ENCODE measurements at regions not wholly inside any gene's neighbourhood (a gene's known extent, or its start where the extent isn't known, plus 50 kb on each side); places are given as distances from the start of the nearest gene placed in this dataset.

- POLR2A ChIA-PET = no interaction called here
These were observed 101.4 kb upstream of the PIK3CG start for GRCh38 chr7:106763717-106764116.

GRCh38 chr7:106765727-106766355 is 99.2 kb upstream of the PIK3CG start:
- DNase-seq (ENCODE audit: unreplicated experiment) = no peak
- no peak for TF ChIP-seq CTCF (IDR thresholded peaks at IDR 0.05; ENCODE audit: unreplicated experiment)

More at GRCh38 chr7:106763717-106764116, 101.4 kb upstream of the PIK3CG start:
- Mint-ChIP-seq H3K4me3 (ENCODE audit: unreplicated experiment) (no peak overlapping the region), H3K27me3 (ENCODE audit: insufficient read depth, unreplicated experiment) (no peaks in the 10 kb centered on the region), H3K36me3 (ENCODE audit: insufficient read depth, unreplicated experiment) (no peaks in the 10 kb centered on the region), H3K4me1 (ENCODE audit: insufficient read depth, unreplicated experiment) (peaks cover 6% of the 10 kb centered on the region), H3K27ac (ENCODE audit: low read depth, unreplicated experiment) (no peak overlapping the region), H3K9me3 (ENCODE audit: unreplicated experiment) (no peaks in the 10 kb centered on the region)
- DNase-seq (ENCODE audit: unreplicated experiment) = no peak
- CTCF ChIA-PET = interaction anchor here (1.5 kb wide), 1 partner anchor 10 kb away, joined by 5 read pairs; no protein-coding TSS in a partner anchor
- intact Hi-C loops (cut with micrococcal nuclease) = no loop called here
- TF ChIP-seq CTCF (IDR thresholded peaks at IDR 0.05; ENCODE audit: unreplicated experiment) = no peak
- no TSS peak for BruUV-seq (replicated peaks)

GRCh38 chr7:106766551-106766950 is 98.5 kb upstream of the PIK3CG start:
- POLR2A ChIA-PET = no interaction called here
- no peak overlapping the region for H3K4me3 Mint-ChIP-seq (ENCODE audit: unreplicated experiment)

More at GRCh38 chr7:106765727-106766355, 99.2 kb upstream of the PIK3CG start:
- CTCF ChIA-PET = interaction anchor here (0.5 to 1.0 kb wide), 8 partner anchors 11 to 889 kb away, joined by 3 to 4 read pairs (median 3); partner anchors contain the start of gene CCDC71L
- H3K27ac Mint-ChIP-seq (ENCODE audit: low read depth, unreplicated experiment) = no peak overlapping the region
- POLR2A ChIA-PET = no interaction called here
- H3K9me3 Mint-ChIP-seq (ENCODE audit: unreplicated experiment) = no peaks in the 10 kb centered on the region
- H3K27me3 Mint-ChIP-seq (ENCODE audit: insufficient read depth, unreplicated experiment) = no peaks in the 10 kb centered on the region
- peaks cover 17% of the 10 kb centered on the region for H3K4me1 Mint-ChIP-seq (ENCODE audit: insufficient read depth, unreplicated experiment)
- H3K36me3 Mint-ChIP-seq (ENCODE audit: insufficient read depth, unreplicated experiment) = no peaks in the 10 kb centered on the region
- no peak overlapping the region for H3K4me3 Mint-ChIP-seq (ENCODE audit: unreplicated experiment)
- no TSS peak for BruUV-seq (replicated peaks)
- intact Hi-C loops (cut with micrococcal nuclease) = no loop called here

GRCh38 chr7:106767078-106767477 is 98.0 kb upstream of the PIK3CG start:
- DNase-seq (ENCODE audit: unreplicated experiment) = no peak
- Mint-ChIP-seq H3K27me3 (ENCODE audit: insufficient read depth, unreplicated experiment) (no peaks in the 10 kb centered on the region), H3K4me1 (ENCODE audit: insufficient read depth, unreplicated experiment) (peaks cover 17% of the 10 kb centered on the region), H3K9me3 (ENCODE audit: unreplicated experiment) (no peaks in the 10 kb centered on the region), H3K36me3 (ENCODE audit: insufficient read depth, unreplicated experiment) (no peaks in the 10 kb centered on the region), H3K4me3 (ENCODE audit: unreplicated experiment) (no peak overlapping the region), H3K27ac (ENCODE audit: low read depth, unreplicated experiment) (no peak overlapping the region)
- no peak for TF ChIP-seq CTCF (IDR thresholded peaks at IDR 0.05; ENCODE audit: unreplicated experiment)
- intact Hi-C loops (cut with micrococcal nuclease) = no loop called here
- ChIA-PET POLR2A (interaction anchor here (0.6 kb wide), 1 partner anchor 196 kb away, joined by 4 read pairs; no protein-coding TSS in a partner anchor), CTCF (no interaction called here)
- BruUV-seq (replicated peaks) = no TSS peak

More at GRCh38 chr7:106766551-106766950, 98.5 kb upstream of the PIK3CG start:
- DNase-seq (ENCODE audit: unreplicated experiment) = no peak
- no TSS peak for BruUV-seq (replicated peaks)
- CTCF ChIA-PET = interaction anchor here (0.5 to 1.0 kb wide), 4 partner anchors 12 to 889 kb away, joined by 3 to 4 read pairs (median 3); partner anchors contain the start of gene CCDC71L
- TF ChIP-seq CTCF (IDR thresholded peaks at IDR 0.05; ENCODE audit: unreplicated experiment) = no peak
- Mint-ChIP-seq H3K27ac (ENCODE audit: low read depth, unreplicated experiment) (no peak overlapping the region), H3K36me3 (ENCODE audit: insufficient read depth, unreplicated experiment) (no peaks in the 10 kb centered on the region), H3K27me3 (ENCODE audit: insufficient read depth, unreplicated experiment) (no peaks in the 10 kb centered on the region), H3K9me3 (ENCODE audit: unreplicated experiment) (no peaks in the 10 kb centered on the region), H3K4me1 (ENCODE audit: insufficient read depth, unreplicated experiment) (peaks cover 17% of the 10 kb centered on the region)
- intact Hi-C loops (cut with micrococcal nuclease) = no loop called here

Measured in MCF 10A (cell line).